H1 (cell line): ENCODE measurements at regions not wholly inside any gene's neighbourhood (a gene's known extent, or its start where the extent isn't known, plus 50 kb on each side); places are given as distances from the start of the nearest gene placed in this dataset.

Experiments
- CTCF ChIA-PET: fragments of 300-600 bp; sonication (Branson Sonifier 250); formaldehyde crosslinking; loops from one replicate; lab custom pipeline; 2021; ENCODE audit not compliant: partially characterized antibody; lab: Charles Lee
- POLR2A ChIA-PET: fragments of 300-600 bp; sonication (Branson Sonifier 250); formaldehyde crosslinking; loops from one replicate; lab custom pipeline; 2021; ENCODE audit warnings: inconsistent platforms; ENCODE audit not compliant: partially characterized antibody; lab: Charles Lee
- DNase-seq, 2 experiments: peaks; one replicate each; pipeline versions ENCODE4 v3.0.0 to v3.0.0-alpha.2; 2010 to 2022; ENCODE audit warnings: low spot score in 2 of 2, low read depth in 1 of 2, mixed read lengths in 1 of 2
- FAIRE-seq: peaks from 2 replicates; lab custom pipeline; 2011; peaks lifted over from hg19 to GRCh38; lab: Jason Lieb, UNC
- H2AFZ ChIP-seq: 2 replicates; pipeline ENCODE4 v1.8.1; 2012; ENCODE audit warnings: low read length, inconsistent platforms
- H2AK5ac ChIP-seq: 2 replicates; pipeline ENCODE4 v1.6.1; 2013; ENCODE audit warnings: low read depth, low read length
- H2BK120ac ChIP-seq: replicated peaks from 2 replicates; pipeline ENCODE3; 2013; ENCODE audit warnings: low read depth, low read length, inconsistent platforms
- H2BK12ac ChIP-seq: 2 replicates; pipeline ENCODE4 v1.6.1; 2013; ENCODE audit warnings: low read depth, low read length
- H2BK15ac ChIP-seq: 2 replicates; pipeline ENCODE4 v1.6.1; 2013; ENCODE audit warnings: low read length
- H2BK20ac ChIP-seq: 2 replicates; pipeline ENCODE4 v1.6.1; 2013; ENCODE audit warnings: low read length
- H2BK5ac ChIP-seq: 2 replicates; pipeline ENCODE4 v1.6.1; 2013; ENCODE audit warnings: low read depth, low read length
- H3K14ac ChIP-seq: 2 replicates; pipeline ENCODE4 v1.6.1; 2013; ENCODE audit warnings: inconsistent platforms; ENCODE audit not compliant: insufficient read length
- H3K18ac ChIP-seq: 2 replicates; pipeline ENCODE4 v1.6.1; 2013; ENCODE audit warnings: low read length; ENCODE audit errors: extremely low read depth
- H3K23ac ChIP-seq: 2 replicates; pipeline ENCODE4 v1.6.1; 2013; ENCODE audit warnings: inconsistent platforms; ENCODE audit not compliant: insufficient read length
- H3K23me2 ChIP-seq: 2 replicates; pipeline ENCODE4 v1.6.1; 2013; ENCODE audit warnings: low read depth, low read length
- H3K27ac ChIP-seq: 2 replicates; pipeline ENCODE4 v1.6.1; 2011; ENCODE audit warnings: low read depth, low read length, inconsistent platforms
- H3K27me3 ChIP-seq, 4 experiments: replicated peaks in 1 of 4; 1 replicate in 1 of 4; 2 replicates in 3 of 4; pipeline versions ENCODE4 v1.6.1 to v1.8.1; 2011 to 2013; ENCODE audit warnings: low read length in 3 of 4, mild to moderate bottlenecking in 3 of 4, inconsistent platforms in 2 of 4, mixed read lengths in 2 of 4, moderate library complexity in 1 of 4; ENCODE audit not compliant: control insufficient read depth in 3 of 4, insufficient read depth in 3 of 4; ENCODE audit errors: extremely low read depth in 1 of 4
- H3K36me3 ChIP-seq, 4 experiments: 2 replicates each; pipeline versions ENCODE4 v1.6.1 to v1.8.1; 2011 to 2013; ENCODE audit warnings: mild to moderate bottlenecking in 4 of 4, low read length in 3 of 4, moderate library complexity in 2 of 4, control low read depth in 1 of 4, inconsistent platforms in 1 of 4; ENCODE audit not compliant: insufficient read depth in 4 of 4, control insufficient read depth in 2 of 4
- H3K4ac ChIP-seq: replicated peaks from 2 replicates; pipeline ENCODE3; 2013; ENCODE audit warnings: low read length, low read depth, mixed read lengths, inconsistent platforms; ENCODE audit not compliant: insufficient read length
- H3K4me1 ChIP-seq, 4 experiments: replicated peaks in 1 of 4; 1 replicate in 1 of 4; 2 replicates in 3 of 4; pipeline versions ENCODE4 v1.6.1 to v1.8.1; 2011 to 2013; ENCODE audit warnings: low read length in 3 of 4, inconsistent platforms in 2 of 4, mixed read lengths in 1 of 4; ENCODE audit not compliant: insufficient read depth in 4 of 4, control insufficient read depth in 3 of 4
- H3K4me2 ChIP-seq, 2 experiments: 2 replicates each; pipeline versions ENCODE4 v1.6.1 to v1.8.1; 2011 to 2013; ENCODE audit warnings: low read depth in 2 of 2, low read length in 2 of 2, control low read depth in 1 of 2, inconsistent platforms in 1 of 2, mild to moderate bottlenecking in 1 of 2; ENCODE audit not compliant: insufficient read depth in 1 of 2
- H3K4me3 ChIP-seq, 4 experiments: fragments of 200-600, 300-600 bp in 1 of 4; sonication (generic), shearing (Covaris generic), sonication (Bioruptor Twin) in 1 of 4; 2 replicates each; pipeline versions ENCODE4 v1.5.1 to v1.8.1; 2011 to 2016; ENCODE audit warnings: low read length in 4 of 4, low read depth in 3 of 4, control low read depth in 2 of 4, inconsistent platforms in 2 of 4, mild to moderate bottlenecking in 2 of 4, mixed read lengths in 1 of 4, moderate library complexity in 1 of 4; ENCODE audit not compliant: insufficient read depth in 2 of 4; ENCODE audit errors: extremely low read depth in 1 of 4
- H3K56ac ChIP-seq: replicated peaks from 2 replicates; pipeline ENCODE3; 2013; ENCODE audit warnings: low read depth, mild to moderate bottlenecking, mixed read lengths, low read length, inconsistent platforms; ENCODE audit not compliant: insufficient read length
- H3K79me1 ChIP-seq: 2 replicates; pipeline ENCODE4 v1.6.1; 2013; ENCODE audit warnings: low read depth, low read length, control low read depth
- H3K79me2 ChIP-seq, 2 experiments: 2 replicates each; pipeline versions ENCODE4 v1.6.1 to v1.8.1; 2012 to 2013; ENCODE audit warnings: low read length in 2 of 2, mild to moderate bottlenecking in 2 of 2, inconsistent platforms in 1 of 2; ENCODE audit not compliant: insufficient read depth in 2 of 2, control insufficient read depth in 1 of 2
- H3K9ac ChIP-seq, 4 experiments: replicated peaks in 1 of 4; 1 replicate in 1 of 4; 2 replicates in 3 of 4; pipeline versions ENCODE4 v1.6.1 to v1.8.1; 2011 to 2013; ENCODE audit warnings: low read depth in 3 of 4, low read length in 3 of 4, control low read depth in 2 of 4, mild to moderate bottlenecking in 2 of 4, moderate library complexity in 2 of 4, inconsistent platforms in 1 of 4; ENCODE audit errors: extremely low read depth in 1 of 4
- H3K9me3 ChIP-seq, 2 experiments: 2 replicates each; pipeline versions ENCODE4 v1.6.1 to v1.8.1; 2012 to 2013; ENCODE audit warnings: mild to moderate bottlenecking in 2 of 2, moderate library complexity in 2 of 2, control low read depth in 1 of 2, inconsistent platforms in 1 of 2, low read depth in 1 of 2, low read length in 1 of 2, mixed read lengths in 1 of 2; ENCODE audit not compliant: insufficient read depth in 2 of 2
- H4K20me1 ChIP-seq, 2 experiments: replicated peaks in 1 of 2; 2 replicates each; pipeline versions ENCODE3 to v1.8.1; 2011 to 2013; ENCODE audit warnings: inconsistent platforms in 2 of 2, low read length in 2 of 2, mild to moderate bottlenecking in 1 of 2; ENCODE audit not compliant: insufficient read depth in 2 of 2, control insufficient read depth in 1 of 2
- H4K5ac ChIP-seq: 2 replicates; pipeline ENCODE4 v1.6.1; 2013; ENCODE audit warnings: low read length, low read depth, mixed read lengths, inconsistent platforms; ENCODE audit not compliant: insufficient read length
- H4K8ac ChIP-seq: 2 replicates; pipeline ENCODE4 v1.8.0; 2013; ENCODE audit warnings: mild to moderate bottlenecking, moderate library complexity, low read length, inconsistent platforms; ENCODE audit not compliant: insufficient read depth; ENCODE audit errors: extremely low read depth
- H4K91ac ChIP-seq: replicated peaks from 2 replicates; pipeline ENCODE3; 2013; ENCODE audit warnings: low read length, mixed read lengths, inconsistent platforms; ENCODE audit not compliant: insufficient read length
- ASH2L ChIP-seq: fragments of 200-600, 300-600 bp; sonication (generic); IDR thresholded peaks from one replicate; pipeline ENCODE4 v1.7.1; 2017; ENCODE audit warnings: low read length
- E2F6 ChIP-seq: IDR thresholded peaks from 2 replicates; pipeline ENCODE4 v1.6.1; 2012; ENCODE audit warnings: inconsistent platforms
- GABPA ChIP-seq: IDR thresholded peaks from 2 replicates; pipeline ENCODE4 v1.6.1; 2011; ENCODE audit warnings: mild to moderate bottlenecking, low read length, moderate library complexity, borderline replicate concordance; ENCODE audit not compliant: insufficient read depth
- JUN ChIP-seq: IDR thresholded peaks from 2 replicates; pipeline ENCODE4 v1.6.1; 2011; ENCODE audit warnings: low read depth, mild to moderate bottlenecking, improper control_type of control experiment, low read length
- KDM5A ChIP-seq: fragments of 200-600 bp; IDR thresholded peaks from 2 replicates; pipeline ENCODE4 v1.7.1; 2012; ENCODE audit warnings: mild to moderate bottlenecking, low read length, inconsistent platforms, mixed read lengths
- PHF8 ChIP-seq: fragments of 200-600 bp; sonication (generic); conservative IDR thresholded peaks from 2 replicates; pipeline ENCODE4 v1.7.1; 2012; ENCODE audit warnings: low read depth, mild to moderate bottlenecking, inconsistent platforms, low read length, moderate library complexity
- SIN3A ChIP-seq, 2 experiments: IDR thresholded peaks in 1 of 2; conservative IDR thresholded peaks in 1 of 2; 2 replicates each; pipeline ENCODE4 v1.6.1; 2011 to 2012; ENCODE audit warnings: low read length in 2 of 2, improper control_type of control experiment in 1 of 2, low read depth in 1 of 2, mild to moderate bottlenecking in 1 of 2
- SUZ12 ChIP-seq: fragments of 200-600 bp; sonication (generic); IDR thresholded peaks from 2 replicates; pipeline ENCODE4 v1.6.1; 2012; ENCODE audit warnings: mild to moderate bottlenecking, inconsistent platforms, low read length, moderate library complexity, mixed read lengths
- TCF12 ChIP-seq: IDR thresholded peaks from 2 replicates; pipeline ENCODE4 v1.6.1; 2011; ENCODE audit warnings: low read depth, mild to moderate bottlenecking, low read length
- WGBS, 2 experiments: shearing (Covaris generic) in 1 of 2; methylation state at CpG; one replicate each; pipeline versions ENCODE4 v1.1.6 to v1.1.7; 2013 to 2015; ENCODE audit warnings: low lambda C conversion rate in 2 of 2, mixed read lengths in 2 of 2, inconsistent platforms in 1 of 2, low coverage in 1 of 2, missing lambda C conversion rate in 1 of 2; ENCODE audit not compliant: insufficient replicate concordance in 2 of 2, insufficient coverage in 1 of 2, insufficient read length in 1 of 2; ENCODE audit errors: extremely low coverage in 1 of 2, missing lambda C conversion rate in 1 of 2; 5-methylcytosine and 5-hydroxymethylcytosine counted together

GRCh38 chr3:191721990-191722389 lies 261.0 kb downstream of the PYDC2 start:
- Histone ChIP-seq H4K91ac (no peak overlapping the region), H4K5ac (no peak overlapping the region), H3K27ac (no peak overlapping the region), H2BK120ac (no peak overlapping the region), H3K4me1 (peaks cover 0 to 2% (median 0%) of the 10 kb centered on the region in 4 experiments; a peak in 1 of 7 replicates), H2AFZ (peak overlapping the region; percentile 90; the same call in 1 of the 2 replicates), H3K4ac (no peak overlapping the region), H2BK5ac (no peak overlapping the region), H3K14ac (no peak overlapping the region), H2BK20ac (no peak overlapping the region), H3K79me1 (no peaks in the 10 kb centered on the region), H3K23me2 (no peaks in the 10 kb centered on the region), H3K4me2 (no peak overlapping the region), H3K9ac (no peak overlapping the region), H3K27me3 (no peaks in the 10 kb centered on the region), H4K8ac (no peak overlapping the region), H3K18ac (no peak overlapping the region; the same call in 1 of the 2 replicates), H4K20me1 (no peaks in the 10 kb centered on the region), H3K9me3 (no peaks in the 10 kb centered on the region), H2BK15ac (no peak overlapping the region), H3K36me3 (no peaks in the 10 kb centered on the region), H3K56ac (no peak overlapping the region), H3K23ac (no peak overlapping the region), H2AK5ac (no peak overlapping the region), H3K79me2 (no peaks in the 10 kb centered on the region), H3K4me3 (no peak overlapping the region), H2BK12ac (no peak overlapping the region; the same call in 1 of the 2 replicates)
- WGBS, 2 experiments: 83% methylated on average over 1 of the region's 1 CpG; no CpG with 5 or more reads in 1 of the 2 experiments
- FAIRE-seq (no peak), DNase-seq (no peak)
- ChIA-PET CTCF (no interaction called here), POLR2A (no interaction called here)
- TF ChIP-seq PHF8: no peak
- TF ChIP-seq GABPA: no peak
- no peak for TF ChIP-seq SIN3A (conservative IDR thresholded peaks at IDR 0.05 in 1 of 2, IDR thresholded peaks at IDR 0.05 in 1 of 2; ENCODE audit: low read depth in 1 of 2, low read length in 2 of 2)
- no peak for TF ChIP-seq ASH2L
- no peak for TF ChIP-seq JUN
- no peak for TF ChIP-seq TCF12
- no peak for TF ChIP-seq E2F6
- TF ChIP-seq KDM5A: no peak
- no peak for TF ChIP-seq SUZ12
